Neural progenitor cell (in vitro differentiated cells): ENCODE measurements at regions not wholly inside any gene's neighbourhood (a gene's known extent, or its start where the extent isn't known, plus 50 kb on each side); places are given as distances from the start of the nearest gene placed in this dataset.

ENCODE experiments used
- DNase-seq: peaks from one replicate; pipeline ENCODE4 v3.0.0-alpha.2; 2016; ENCODE audit warnings: low spot score
- H2AFZ ChIP-seq: fragments of 200-600 bp; sonication (generic); replicated peaks from 2 replicates; pipeline ENCODE4 v1.6.1; 2016; ENCODE audit warnings: antibody characterized with exemption
- H3F3A ChIP-seq: fragments of 200-600 bp; sonication (generic); 2 replicates; pipeline ENCODE4 v1.6.1; 2016; ENCODE audit warnings: antibody characterized with exemption, low read depth
- H3K27ac ChIP-seq: fragments of 200-600 bp; sonication (generic); 2 replicates; pipeline ENCODE4 v1.5.1; 2016; ENCODE audit warnings: mild to moderate bottlenecking
- H3K27me3 ChIP-seq: fragments of 200-600 bp; sonication (generic); 2 replicates; pipeline ENCODE4 v1.6.1; 2016; ENCODE audit warnings: mild to moderate bottlenecking, moderate library complexity
- H3K36me3 ChIP-seq: fragments of 200-600 bp; sonication (generic); 2 replicates; pipeline ENCODE4 v1.5.1; 2016
- H3K4me1 ChIP-seq: fragments of 200-600 bp; sonication (generic); 2 replicates; pipeline ENCODE4 v1.6.1; 2016; ENCODE audit warnings: mixed run types
- H3K4me2 ChIP-seq: fragments of 200-600 bp; sonication (generic); 2 replicates; pipeline ENCODE4 v1.6.1; 2016
- H3K4me3 ChIP-seq: fragments of 200-600 bp; sonication (generic); 2 replicates; pipeline ENCODE4 v1.5.1; 2016
- H3K79me2 ChIP-seq: fragments of 200-600 bp; sonication (generic); 2 replicates; pipeline ENCODE4 v1.6.1; 2016; ENCODE audit warnings: low read depth
- H3K9ac ChIP-seq: fragments of 200-600 bp; sonication (generic); 2 replicates; pipeline ENCODE4 v1.6.1; 2016
- H3K9me3 ChIP-seq: fragments of 200-600 bp; sonication (generic); 2 replicates; pipeline ENCODE4 v1.5.1; 2016; ENCODE audit warnings: low read depth
- H4K20me1 ChIP-seq: fragments of 200-600 bp; sonication (generic); 2 replicates; pipeline ENCODE4 v1.6.1; 2016; ENCODE audit warnings: low read depth
- H3K27ac Mint-ChIP-seq: 3 replicates; pipeline ENCODE4 v1.8.0; 2021; ENCODE audit warnings: mixed read lengths
- H3K27me3 Mint-ChIP-seq: 2 replicates; pipeline ENCODE4 v1.8.0; 2022; ENCODE audit warnings: low read depth, mild to moderate bottlenecking, inconsistent platforms, moderate library complexity, mixed read lengths; ENCODE audit not compliant: insufficient read depth
- H3K36me3 Mint-ChIP-seq: 3 replicates; pipeline ENCODE4 v1.8.0; 2021; ENCODE audit warnings: mixed read lengths
- H3K4me1 Mint-ChIP-seq: 3 replicates; pipeline ENCODE4 v1.8.0; 2021; ENCODE audit warnings: mixed read lengths
- H3K4me3 Mint-ChIP-seq: 3 replicates; pipeline ENCODE4 v1.8.0; 2021; ENCODE audit warnings: mild to moderate bottlenecking, moderate library complexity, mixed read lengths
- H3K9me3 Mint-ChIP-seq: 3 replicates; pipeline ENCODE4 v1.8.0; 2020; ENCODE audit warnings: mixed read lengths
- EZH2 ChIP-seq: fragments of 200-600 bp; sonication (generic); IDR thresholded peaks from 2 replicates; pipeline ENCODE4 v1.6.1; 2017; ENCODE audit warnings: antibody characterized with exemption, mild to moderate bottlenecking, moderate library complexity
- EZH2phosphoT487 ChIP-seq: fragments of 200-600 bp; sonication (generic); IDR thresholded peaks from 2 replicates; pipeline ENCODE4 v1.6.1; 2017; ENCODE audit warnings: antibody characterized with exemption
- TF ChIP-seq, protein P1 (sequence below): fragments of 200-600 bp; sonication (generic); IDR thresholded peaks from 2 replicates; pipeline ENCODE4 v1.5.1; 2017; ENCODE audit warnings: antibody characterized with exemption, mild to moderate bottlenecking

DNA sequence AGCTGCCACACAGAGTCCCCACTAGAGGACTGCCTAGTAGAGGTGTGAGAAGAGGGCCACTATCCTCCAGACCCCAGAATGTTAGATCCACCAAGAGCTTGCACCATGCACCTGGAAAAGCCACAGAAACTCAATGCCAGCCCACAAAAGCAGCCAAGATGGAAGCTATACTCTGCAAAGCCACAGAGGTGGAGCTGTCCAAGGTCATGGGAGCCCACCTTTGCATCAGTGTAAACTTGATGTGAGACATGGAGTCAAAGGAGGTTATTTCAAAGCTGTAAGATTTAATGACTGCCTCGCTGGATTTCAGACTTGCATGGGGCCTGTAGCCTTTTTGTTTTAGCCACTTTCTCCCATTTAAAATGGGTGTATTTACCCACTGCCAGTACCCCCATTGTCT lies 1030.1 kb upstream of the GRIA3 start:
- H3K27me3 ChIP-seq, result no peaks in the 10 kb centered on the region
- no peaks in the 10 kb centered on the region for H3K36me3 Mint-ChIP-seq
- no peak overlapping the region for H3K27ac Mint-ChIP-seq
- no peaks in the 10 kb centered on the region for H3K27me3 Mint-ChIP-seq
- no peak overlapping the region for H3K4me3 Mint-ChIP-seq
- DNase-seq, result no peak
- H4K20me1 ChIP-seq, result no peaks in the 10 kb centered on the region
- H2AFZ ChIP-seq, result no peak overlapping the region
- no peaks in the 10 kb centered on the region for H3F3A ChIP-seq
- no peak overlapping the region for H3K4me3 ChIP-seq
- H3K9ac ChIP-seq, result no peak overlapping the region
- H3K27ac ChIP-seq, result no peak overlapping the region
- no peaks in the 10 kb centered on the region for H3K4me1 ChIP-seq
- peaks cover 3% of the 10 kb centered on the region for H3K9me3 ChIP-seq
- TF ChIP-seq EZH2 (no peak), EZH2phosphoT487 (no peak)
- TF ChIP-seq, protein P1, sequence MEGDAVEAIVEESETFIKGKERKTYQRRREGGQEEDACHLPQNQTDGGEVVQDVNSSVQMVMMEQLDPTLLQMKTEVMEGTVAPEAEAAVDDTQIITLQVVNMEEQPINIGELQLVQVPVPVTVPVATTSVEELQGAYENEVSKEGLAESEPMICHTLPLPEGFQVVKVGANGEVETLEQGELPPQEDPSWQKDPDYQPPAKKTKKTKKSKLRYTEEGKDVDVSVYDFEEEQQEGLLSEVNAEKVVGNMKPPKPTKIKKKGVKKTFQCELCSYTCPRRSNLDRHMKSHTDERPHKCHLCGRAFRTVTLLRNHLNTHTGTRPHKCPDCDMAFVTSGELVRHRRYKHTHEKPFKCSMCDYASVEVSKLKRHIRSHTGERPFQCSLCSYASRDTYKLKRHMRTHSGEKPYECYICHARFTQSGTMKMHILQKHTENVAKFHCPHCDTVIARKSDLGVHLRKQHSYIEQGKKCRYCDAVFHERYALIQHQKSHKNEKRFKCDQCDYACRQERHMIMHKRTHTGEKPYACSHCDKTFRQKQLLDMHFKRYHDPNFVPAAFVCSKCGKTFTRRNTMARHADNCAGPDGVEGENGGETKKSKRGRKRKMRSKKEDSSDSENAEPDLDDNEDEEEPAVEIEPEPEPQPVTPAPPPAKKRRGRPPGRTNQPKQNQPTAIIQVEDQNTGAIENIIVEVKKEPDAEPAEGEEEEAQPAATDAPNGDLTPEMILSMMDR, result no peak
- no peaks in the 10 kb centered on the region for H3K4me1 Mint-ChIP-seq
- H3K9me3 Mint-ChIP-seq, result no peaks in the 10 kb centered on the region
- no peaks in the 10 kb centered on the region for H3K79me2 ChIP-seq
- no peaks in the 10 kb centered on the region for H3K36me3 ChIP-seq
- no peak overlapping the region for H3K4me2 ChIP-seq

DNA sequence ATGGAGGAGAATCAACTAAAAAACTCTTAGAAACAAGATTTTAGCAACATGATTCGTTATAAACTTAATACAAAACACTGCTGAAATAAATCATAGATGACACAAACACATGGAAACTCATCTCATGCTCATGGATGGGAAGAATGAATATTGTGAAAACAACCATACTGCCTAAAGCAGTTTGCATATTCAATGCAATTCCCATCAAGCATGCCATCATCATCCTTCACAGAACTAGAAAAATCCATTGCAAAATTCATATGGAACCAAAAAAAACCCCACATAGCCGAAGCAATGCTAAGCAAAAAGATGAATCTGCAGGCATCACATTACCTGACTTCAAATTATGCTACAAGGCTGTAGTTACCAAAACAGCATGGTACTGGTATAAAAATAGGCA lies 1015.8 kb upstream of the GRIA3 start:
- no peaks in the 10 kb centered on the region for H3F3A ChIP-seq
- H3K79me2 ChIP-seq, result no peaks in the 10 kb centered on the region
- no peaks in the 10 kb centered on the region for H4K20me1 ChIP-seq
- H3K27me3 Mint-ChIP-seq, result peaks cover 2% of the 10 kb centered on the region
- H3K4me1 Mint-ChIP-seq, result no peaks in the 10 kb centered on the region
- no peaks in the 10 kb centered on the region for H3K9me3 Mint-ChIP-seq
- no peaks in the 10 kb centered on the region for H3K27me3 ChIP-seq
- H3K4me3 ChIP-seq, result no peak overlapping the region
- TF ChIP-seq, protein P1, result no peak
- no peak for TF ChIP-seq EZH2
- TF ChIP-seq EZH2phosphoT487, result no peak
- H3K27ac ChIP-seq, result no peak overlapping the region
- H3K36me3 Mint-ChIP-seq, result no peaks in the 10 kb centered on the region
- no peak for DNase-seq
- no peak overlapping the region for H3K4me2 ChIP-seq
- no peak overlapping the region for H2AFZ ChIP-seq
- no peaks in the 10 kb centered on the region for H3K36me3 ChIP-seq
- no peak overlapping the region for H3K27ac Mint-ChIP-seq
- no peaks in the 10 kb centered on the region for H3K9me3 ChIP-seq
- no peak overlapping the region for H3K4me3 Mint-ChIP-seq
- no peak overlapping the region for H3K9ac ChIP-seq
- H3K4me1 ChIP-seq, result no peaks in the 10 kb centered on the region

DNA sequence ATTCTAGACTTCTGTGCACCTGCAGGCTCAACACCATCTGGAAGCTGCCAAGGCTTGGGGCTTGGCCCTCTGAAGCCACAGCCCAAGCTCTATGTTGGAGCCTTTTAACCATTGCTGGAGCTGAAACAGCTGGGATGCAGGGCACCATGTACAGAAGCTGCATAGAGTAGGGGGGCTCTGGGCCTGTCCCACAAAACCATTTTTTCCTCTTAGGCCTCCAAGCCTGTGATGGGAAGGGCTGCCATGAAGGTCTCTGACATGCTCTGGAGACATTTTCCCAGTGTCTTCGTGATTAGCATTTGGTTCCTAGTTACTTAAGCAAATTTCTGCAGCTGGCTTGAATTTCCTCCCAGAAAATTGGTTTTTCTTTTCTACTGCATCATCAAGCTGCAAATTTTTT lies 999.3 kb upstream of the GRIA3 start:
- H3K4me1 Mint-ChIP-seq, result no peaks in the 10 kb centered on the region
- TF ChIP-seq EZH2phosphoT487, result no peak
- TF ChIP-seq EZH2, result no peak
- TF ChIP-seq, protein P1, result no peak
- H3K9me3 Mint-ChIP-seq, result peaks cover 20% of the 10 kb centered on the region
- H3K27ac ChIP-seq, result no peak overlapping the region
- no peaks in the 10 kb centered on the region for H4K20me1 ChIP-seq
- no peaks in the 10 kb centered on the region for H3F3A ChIP-seq
- H3K4me3 Mint-ChIP-seq, result no peak overlapping the region
- H3K9ac ChIP-seq, result no peak overlapping the region
- no peak overlapping the region for H3K27ac Mint-ChIP-seq
- H3K36me3 ChIP-seq, result no peaks in the 10 kb centered on the region
- H3K27me3 ChIP-seq, result no peaks in the 10 kb centered on the region
- no peaks in the 10 kb centered on the region for H3K27me3 Mint-ChIP-seq
- H3K4me1 ChIP-seq, result no peaks in the 10 kb centered on the region
- no peaks in the 10 kb centered on the region for H3K9me3 ChIP-seq
- no peak for DNase-seq
- no peaks in the 10 kb centered on the region for H3K79me2 ChIP-seq
- no peak overlapping the region for H2AFZ ChIP-seq
- H3K36me3 Mint-ChIP-seq, result no peaks in the 10 kb centered on the region
- H3K4me2 ChIP-seq, result no peak overlapping the region
- no peak overlapping the region for H3K4me3 ChIP-seq
